Kidney (tissue), 13 donors: ENCODE measurements at regions not wholly inside any gene's neighbourhood (a gene's known extent, or its start where the extent isn't known, plus 50 kb on each side); places are given as distances from the start of the nearest gene placed in this dataset.

ENCODE experiments used
- DNase-seq, 5 donors: peaks; one replicate each; pipeline ENCODE4 v3.0.0-alpha.2; 2013 to 2020
- FAIRE-seq: peaks from 2 replicates; lab custom pipeline; 2012; peaks lifted over from hg19 to GRCh38; lab: Jason Lieb, UNC
- H3K27ac ChIP-seq, 2 donors: one replicate each; pipeline ENCODE4 v1.7.0; 2013; ENCODE audit warnings: low read depth in 2 of 2, low read length in 2 of 2, inconsistent platforms in 1 of 2
- H3K27me3 ChIP-seq: one replicate; pipeline ENCODE4 v1.7.1; 2013; ENCODE audit warnings: low read length, inconsistent platforms; ENCODE audit not compliant: control insufficient read depth, insufficient read depth
- H3K36me3 ChIP-seq, 3 donors: one replicate each; pipeline versions ENCODE4 v1.7.0 to v1.7.1; 2013; ENCODE audit warnings: low read length in 3 of 3, control low read depth in 1 of 3, inconsistent platforms in 1 of 3; ENCODE audit not compliant: insufficient read depth in 3 of 3, control insufficient read depth in 2 of 3
- H3K4me1 ChIP-seq, 3 donors: one replicate each; pipeline versions ENCODE4 v1.7.0 to v1.7.1; 2013; ENCODE audit warnings: low read length in 3 of 3, inconsistent platforms in 1 of 3, low read depth in 1 of 3; ENCODE audit not compliant: control insufficient read depth in 2 of 3, insufficient read depth in 2 of 3
- H3K4me3 ChIP-seq, 3 donors: one replicate each; pipeline versions ENCODE4 v1.7.0 to v1.8.1; 2013; ENCODE audit warnings: low read length in 3 of 3, control low read depth in 1 of 3, inconsistent platforms in 1 of 3
- H3K9ac ChIP-seq, 3 donors: one replicate each; pipeline versions ENCODE4 v1.7.0 to v1.7.1; 2013; ENCODE audit warnings: low read length in 3 of 3, control low read depth in 1 of 3, inconsistent platforms in 1 of 3
- H3K9me3 ChIP-seq, 3 donors: one replicate each; pipeline versions ENCODE4 v1.7.0 to v1.7.1; 2013; ENCODE audit warnings: low read length in 3 of 3, control low read depth in 1 of 3, inconsistent platforms in 1 of 3; ENCODE audit not compliant: control insufficient read depth in 2 of 3, insufficient read depth in 1 of 3
- intact Hi-C: fragments of 100-400 bp; cut with DNase I; formaldehyde crosslinking; loops from one replicate; pipeline ENCODE4 v1.11.1; 2022
- TF ChIP-seq, protein P1 (sequence below): IDR thresholded peaks from 3 replicates; pipeline ENCODE4 v1.5.1; 2012; ENCODE audit warnings: mild to moderate bottlenecking, moderate library complexity, borderline replicate concordance; ENCODE audit not compliant: insufficient read depth; ENCODE audit errors: extremely low read depth
- donor health status: control.
- donor health status: control.
- donor health status: control.
- donor health status: control.
- donor health status: control.
- donor health status: DM: yes; HTN: yes; CAD: no.
- donor health status: Normal renal cell carcinoma (clear cell type).

DNA sequence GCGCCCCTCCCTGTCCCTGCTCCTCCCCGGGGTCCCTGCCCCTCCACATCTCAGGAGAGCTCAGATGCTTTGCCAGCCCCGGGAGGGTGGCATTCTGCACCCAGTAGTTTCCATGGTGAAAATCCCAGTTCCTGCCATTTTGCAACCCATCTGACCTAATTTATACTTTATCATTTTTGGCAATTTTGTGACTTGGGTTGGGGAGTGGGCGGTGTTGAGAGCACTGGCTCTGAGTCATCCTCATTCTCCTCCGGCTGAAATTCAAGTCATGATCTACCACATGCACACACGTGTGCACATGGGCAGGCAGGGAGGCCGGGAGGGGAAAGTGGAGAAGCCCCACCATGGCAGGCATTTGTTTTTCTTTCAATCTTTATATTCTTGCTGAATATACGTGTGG, 208.6 kb downstream of the URI1 start:
- TF ChIP-seq, protein P1, sequence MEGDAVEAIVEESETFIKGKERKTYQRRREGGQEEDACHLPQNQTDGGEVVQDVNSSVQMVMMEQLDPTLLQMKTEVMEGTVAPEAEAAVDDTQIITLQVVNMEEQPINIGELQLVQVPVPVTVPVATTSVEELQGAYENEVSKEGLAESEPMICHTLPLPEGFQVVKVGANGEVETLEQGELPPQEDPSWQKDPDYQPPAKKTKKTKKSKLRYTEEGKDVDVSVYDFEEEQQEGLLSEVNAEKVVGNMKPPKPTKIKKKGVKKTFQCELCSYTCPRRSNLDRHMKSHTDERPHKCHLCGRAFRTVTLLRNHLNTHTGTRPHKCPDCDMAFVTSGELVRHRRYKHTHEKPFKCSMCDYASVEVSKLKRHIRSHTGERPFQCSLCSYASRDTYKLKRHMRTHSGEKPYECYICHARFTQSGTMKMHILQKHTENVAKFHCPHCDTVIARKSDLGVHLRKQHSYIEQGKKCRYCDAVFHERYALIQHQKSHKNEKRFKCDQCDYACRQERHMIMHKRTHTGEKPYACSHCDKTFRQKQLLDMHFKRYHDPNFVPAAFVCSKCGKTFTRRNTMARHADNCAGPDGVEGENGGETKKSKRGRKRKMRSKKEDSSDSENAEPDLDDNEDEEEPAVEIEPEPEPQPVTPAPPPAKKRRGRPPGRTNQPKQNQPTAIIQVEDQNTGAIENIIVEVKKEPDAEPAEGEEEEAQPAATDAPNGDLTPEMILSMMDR: no peak
- Histone ChIP-seq H3K4me3 (no peak overlapping the region), H3K36me3 (no peaks in the 10 kb centered on the region), H3K9me3 (no peaks in the 10 kb centered on the region), H3K27ac (no peak overlapping the region), H3K9ac (no peak overlapping the region), H3K4me1 (no peaks in the 10 kb centered on the region), H3K27me3 (no peaks in the 10 kb centered on the region)
- intact Hi-C loops: no loop called here
- no peak for FAIRE-seq
- DNase-seq: no peak

- DNase-seq (no peak), FAIRE-seq (no peak)
- Histone ChIP-seq H3K36me3 (no peaks in the 10 kb centered on the region), H3K9ac (no peak overlapping the region), H3K27me3 (no peaks in the 10 kb centered on the region), H3K4me1 (no peaks in the 10 kb centered on the region), H3K27ac (no peak overlapping the region), H3K9me3 (no peaks in the 10 kb centered on the region), H3K4me3 (no peak overlapping the region)
- intact Hi-C loops: no loop called here
- TF ChIP-seq, protein P1: no peak
These were observed 209.0 kb downstream of the URI1 start for GRCh38 chr19:30151081-30151480.

DNA sequence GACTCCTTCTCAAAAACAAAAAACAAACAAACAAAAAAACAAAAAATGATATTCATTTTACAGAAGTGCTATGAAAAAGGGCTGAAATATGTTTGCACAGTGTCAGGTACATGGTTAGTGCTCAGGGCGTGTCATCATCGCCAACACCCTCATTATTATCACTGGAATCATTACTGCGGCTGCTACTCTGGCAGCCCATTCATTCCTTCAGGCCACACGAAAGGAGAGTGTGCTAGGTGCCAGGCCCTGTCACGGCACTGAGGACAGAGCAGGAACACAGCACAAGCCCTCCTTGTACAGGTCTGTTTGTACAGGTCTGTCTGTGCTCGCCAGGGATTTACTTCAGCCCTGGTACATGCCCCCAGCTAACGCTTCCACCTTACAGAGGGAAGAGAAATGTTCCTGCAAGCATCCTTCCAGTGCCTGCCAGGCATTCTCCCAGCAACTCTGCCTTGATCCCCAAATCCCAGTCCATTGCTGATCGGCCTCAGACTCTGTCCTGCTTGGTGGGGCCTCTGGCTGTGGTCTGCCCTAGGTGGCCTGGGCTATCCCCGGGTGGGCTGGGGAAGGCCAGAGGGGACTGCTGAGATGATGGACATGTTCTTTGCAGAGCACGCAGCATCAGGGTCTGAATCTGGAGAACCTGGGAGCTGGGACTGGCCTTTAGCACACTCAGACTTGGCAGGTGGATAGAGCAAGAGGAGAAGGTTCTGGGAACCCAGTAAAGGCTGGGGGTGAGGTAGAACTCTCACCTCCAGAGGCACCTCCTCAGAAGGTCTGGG, 210.7 kb downstream of the URI1 start:
- H3K27ac ChIP-seq: no peak overlapping the region
- no peak for FAIRE-seq
- intact Hi-C loops: no loop called here
- TF ChIP-seq, protein P1: no peak
- no peaks in the 10 kb centered on the region for H3K4me1 ChIP-seq
- no peaks in the 10 kb centered on the region for H3K36me3 ChIP-seq
- H3K27me3 ChIP-seq: no peaks in the 10 kb centered on the region
- H3K9me3 ChIP-seq: no peaks in the 10 kb centered on the region
- no peak overlapping the region for H3K9ac ChIP-seq
- H3K4me3 ChIP-seq: no peak overlapping the region
- no peak for DNase-seq
